ENCODE measurements at regions not wholly inside any gene's neighbourhood (a gene's known extent, or its start where the extent isn't known, plus 50 kb on each side); places are given as distances from the start of the nearest gene placed in this dataset.

DNA sequence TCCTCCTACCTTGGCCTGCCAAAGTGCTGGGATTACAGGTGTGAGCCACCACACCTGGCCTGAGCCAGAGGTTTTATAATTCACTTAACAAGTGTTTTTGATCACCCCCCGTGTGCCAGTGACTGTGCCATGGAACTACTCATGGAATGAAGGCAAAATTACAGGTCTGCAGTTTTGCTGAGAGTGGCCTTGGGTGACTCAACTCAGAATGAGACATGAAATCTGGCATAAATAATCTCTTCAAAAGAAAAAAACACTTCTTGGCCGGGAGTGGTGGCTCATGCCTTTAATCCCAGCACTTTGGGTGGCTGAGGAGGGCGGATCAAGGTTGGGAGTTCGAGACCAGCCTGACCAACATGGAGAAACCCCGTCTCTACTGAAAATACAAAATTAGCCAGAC, 166.9 kb upstream of the SALL4 start:
- no peaks in the 10 kb centered on the region for H3K36me3 Mint-ChIP-seq
- H3K4me1 ChIP-seq (ENCODE audit: control insufficient read depth in 2 of 2, insufficient read depth in 2 of 2, low read length in 2 of 2) = no peaks in the 10 kb centered on the region
- intact Hi-C loops (cut with micrococcal nuclease) = no loop called here
- H3K27ac Mint-ChIP-seq = no peak overlapping the region
- H3K36me3 ChIP-seq (ENCODE audit: control insufficient read depth in 2 of 3, insufficient read depth in 3 of 3, low read length in 3 of 3) = no peaks in the 10 kb centered on the region
- H3K4me1 Mint-ChIP-seq = no peaks in the 10 kb centered on the region
- peaks cover 0 to 3% (median 0%) of the 10 kb centered on the region in 11 donors for H3K9me3 Mint-ChIP-seq
- H3K27me3 Mint-ChIP-seq = peaks cover 0 to 10% (median 0%) of the 10 kb centered on the region in 5 donors
- H3K9me3 ChIP-seq (ENCODE audit: control insufficient read depth in 2 of 3, low read length in 3 of 3) = no peaks in the 10 kb centered on the region
- CTCF ChIA-PET = no interaction called here
- POLR2A ChIA-PET = no interaction called here
- H3K27ac ChIP-seq (ENCODE audit: low read depth, low read length) = no peak overlapping the region
- H3K4me3 Mint-ChIP-seq = no peak overlapping the region
- no peak overlapping the region for H3K4me3 ChIP-seq (ENCODE audit: low read length)
- DNase-seq (no peak), ATAC-seq (no peak)
- H3K27me3 ChIP-seq (ENCODE audit: control insufficient read depth in 2 of 2, insufficient read depth in 2 of 2, low read length in 2 of 2) = no peaks in the 10 kb centered on the region

- POLR2A ChIA-PET = no interaction called here
- CTCF ChIA-PET = no interaction called here
These were observed 165.8 kb upstream of the SALL4 start for GRCh38 chr20:51968151-51968550.

DNA sequence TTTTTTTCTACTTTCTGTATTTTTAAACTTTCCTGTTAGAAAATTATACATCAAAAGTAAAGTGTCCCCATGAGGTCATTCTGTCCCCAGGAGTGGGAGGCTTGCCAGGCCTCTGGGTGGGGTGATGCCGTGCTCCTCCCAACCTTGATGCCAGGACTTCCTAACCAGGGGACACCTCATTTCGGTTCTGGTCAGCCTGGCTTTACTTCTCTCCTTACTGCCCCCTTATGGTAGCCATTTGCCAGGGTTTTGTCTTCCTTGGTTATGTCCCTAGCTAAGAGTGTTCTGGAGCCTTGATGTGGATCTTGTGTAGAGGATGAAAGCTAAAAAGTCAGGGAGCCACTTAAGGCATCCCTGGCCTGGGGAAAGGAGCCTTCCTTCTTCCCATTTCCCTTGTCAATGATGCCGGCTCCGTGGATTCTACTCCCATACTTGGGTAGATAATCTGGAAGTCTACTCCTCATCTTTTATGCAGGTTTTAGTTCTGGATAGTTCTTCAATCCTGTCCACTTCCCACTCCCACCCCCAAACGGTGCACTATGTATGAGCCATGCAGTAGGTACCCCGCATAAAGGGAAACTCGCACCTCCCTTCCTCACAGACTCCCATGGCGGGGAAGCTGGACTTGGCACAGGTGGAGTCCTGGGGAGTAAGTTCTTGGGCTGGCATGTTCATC, 164.1 kb upstream of the SALL4 start:
- Histone ChIP-seq H3K27me3 (ENCODE audit: control insufficient read depth in 2 of 2, insufficient read depth in 2 of 2, low read length in 2 of 2) (no peaks in the 10 kb centered on the region), H3K4me3 (ENCODE audit: low read length) (no peak overlapping the region), H3K36me3 (ENCODE audit: control insufficient read depth in 2 of 3, insufficient read depth in 3 of 3, low read length in 3 of 3) (no peaks in the 10 kb centered on the region), H3K9me3 (ENCODE audit: control insufficient read depth in 2 of 3, low read length in 3 of 3) (no peaks in the 10 kb centered on the region), H3K27ac (ENCODE audit: low read depth, low read length) (no peak overlapping the region), H3K4me1 (ENCODE audit: control insufficient read depth in 2 of 2, insufficient read depth in 2 of 2, low read length in 2 of 2) (no peaks in the 10 kb centered on the region)
- ATAC-seq (no peak), DNase-seq (no peak)
- CTCF ChIA-PET = no interaction called here
- Mint-ChIP-seq H3K9me3 (no peaks in the 10 kb centered on the region), H3K27ac (no peak overlapping the region), H3K36me3 (no peaks in the 10 kb centered on the region), H3K4me3 (no peak overlapping the region), H3K4me1 (no peaks in the 10 kb centered on the region), H3K27me3 (peaks cover 0 to 26% (median 9%) of the 10 kb centered on the region in 5 donors)
- POLR2A ChIA-PET = no interaction called here
- intact Hi-C loops (cut with micrococcal nuclease) = no loop called here

More at GRCh38 chr20:51968151-51968550, 165.8 kb upstream of the SALL4 start:
- H3K27me3 ChIP-seq (ENCODE audit: control insufficient read depth in 2 of 2, insufficient read depth in 2 of 2, low read length in 2 of 2) = no peaks in the 10 kb centered on the region
- intact Hi-C loops (cut with micrococcal nuclease) = no loop called here
- H3K27ac ChIP-seq (ENCODE audit: low read depth, low read length) = no peak overlapping the region
- no peak overlapping the region for H3K4me3 ChIP-seq (ENCODE audit: low read length)
- Mint-ChIP-seq H3K27me3 (peaks cover 0 to 16% (median 0%) of the 10 kb centered on the region in 5 donors), H3K27ac (no peak overlapping the region), H3K4me3 (no peak overlapping the region), H3K9me3 (no peaks in the 10 kb centered on the region), H3K36me3 (no peaks in the 10 kb centered on the region), H3K4me1 (no peaks in the 10 kb centered on the region)
- H3K4me1 ChIP-seq (ENCODE audit: control insufficient read depth in 2 of 2, insufficient read depth in 2 of 2, low read length in 2 of 2) = no peaks in the 10 kb centered on the region
- ATAC-seq (no peak), DNase-seq (no peak)
- no peaks in the 10 kb centered on the region for H3K9me3 ChIP-seq (ENCODE audit: control insufficient read depth in 2 of 3, low read length in 3 of 3)
- H3K36me3 ChIP-seq (ENCODE audit: control insufficient read depth in 2 of 3, insufficient read depth in 3 of 3, low read length in 3 of 3) = no peaks in the 10 kb centered on the region

DNA sequence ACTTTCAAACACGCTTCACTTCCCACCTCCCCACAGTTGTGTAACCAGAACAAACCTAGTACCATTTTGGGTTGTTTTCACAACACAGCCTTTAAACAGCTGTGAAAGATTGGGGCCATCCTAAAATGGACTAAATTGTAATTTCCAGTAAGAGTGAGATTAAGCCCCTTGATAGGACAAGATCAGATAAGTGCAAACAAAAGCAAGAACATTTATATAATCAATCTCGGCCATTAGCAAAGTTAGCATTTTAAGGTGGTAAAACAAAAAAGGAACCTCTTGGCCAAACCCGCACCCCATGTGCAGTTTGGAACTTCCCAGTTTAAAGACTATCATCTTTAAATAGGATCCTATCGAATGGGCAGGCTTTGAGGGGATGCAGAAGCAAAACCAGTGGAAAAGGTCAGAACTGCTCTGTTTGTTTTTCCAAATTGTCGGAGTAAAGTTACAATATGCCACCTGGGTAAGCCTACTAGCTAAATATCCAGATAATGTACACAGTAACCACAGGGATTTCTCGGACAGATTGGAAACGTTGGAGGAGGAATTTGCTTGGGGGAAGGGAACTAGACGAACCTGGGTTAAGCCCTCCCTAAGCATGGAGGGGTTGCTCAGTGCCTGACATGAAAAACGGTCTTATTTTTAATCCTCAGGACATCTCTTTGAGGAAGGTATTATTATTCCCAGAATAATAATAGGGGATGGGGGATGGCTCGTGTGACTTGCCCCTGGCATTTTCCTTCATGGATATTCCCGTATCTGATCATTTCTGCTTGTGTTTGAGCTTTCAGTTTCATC, 159.8 kb upstream of the SALL4 start:
- no peaks in the 10 kb centered on the region for H3K36me3 ChIP-seq (ENCODE audit: control insufficient read depth in 2 of 3, insufficient read depth in 3 of 3, low read length in 3 of 3)
- no peaks in the 10 kb centered on the region for H3K4me1 ChIP-seq (ENCODE audit: control insufficient read depth in 2 of 2, insufficient read depth in 2 of 2, low read length in 2 of 2)
- no peak for ATAC-seq
- intact Hi-C loops (cut with micrococcal nuclease) = no loop called here
- H3K27me3 ChIP-seq (ENCODE audit: control insufficient read depth in 2 of 2, insufficient read depth in 2 of 2, low read length in 2 of 2) = no peaks in the 10 kb centered on the region
- Mint-ChIP-seq H3K36me3 (no peaks in the 10 kb centered on the region), H3K9me3 (no peaks in the 10 kb centered on the region), H3K27ac (no peak overlapping the region), H3K4me3 (no peak overlapping the region), H3K27me3 (peaks cover 17 to 29% (median 25%) of the 10 kb centered on the region in 5 donors), H3K4me1 (peaks cover 0 to 11% (median 5%) of the 10 kb centered on the region in 7 donors)
- no peak for DNase-seq
- no peak overlapping the region for H3K4me3 ChIP-seq (ENCODE audit: low read length)
- no peak overlapping the region for H3K27ac ChIP-seq (ENCODE audit: low read depth, low read length)
- POLR2A ChIA-PET = no interaction called here
- CTCF ChIA-PET = no interaction called here
- H3K9me3 ChIP-seq (ENCODE audit: control insufficient read depth in 2 of 3, low read length in 3 of 3) = no peaks in the 10 kb centered on the region

GRCh38 chr20:51960047-51960675, 157.8 kb upstream of the SALL4 start:
- DNase-seq (no peak), ATAC-seq (no peak)
- Mint-ChIP-seq H3K36me3 (no peaks in the 10 kb centered on the region), H3K27me3 (peaks cover 17 to 28% (median 25%) of the 10 kb centered on the region in 5 donors), H3K4me1 (peaks cover 0 to 11% (median 5%) of the 10 kb centered on the region in 7 donors), H3K9me3 (peaks cover 0 to 2% (median 0%) of the 10 kb centered on the region in 11 donors), H3K27ac (no peak overlapping the region), H3K4me3 (no peak overlapping the region)
- no peak overlapping the region for H3K4me3 ChIP-seq (ENCODE audit: low read length)
- no peaks in the 10 kb centered on the region for H3K4me1 ChIP-seq (ENCODE audit: control insufficient read depth in 2 of 2, insufficient read depth in 2 of 2, low read length in 2 of 2)
- no peaks in the 10 kb centered on the region for H3K27me3 ChIP-seq (ENCODE audit: control insufficient read depth in 2 of 2, insufficient read depth in 2 of 2, low read length in 2 of 2)
- ChIA-PET POLR2A (no interaction called here), CTCF (no interaction called here)
- H3K36me3 ChIP-seq (ENCODE audit: control insufficient read depth in 2 of 3, insufficient read depth in 3 of 3, low read length in 3 of 3) = no peaks in the 10 kb centered on the region
- H3K9me3 ChIP-seq (ENCODE audit: control insufficient read depth in 2 of 3, low read length in 3 of 3) = no peaks in the 10 kb centered on the region
- H3K27ac ChIP-seq (ENCODE audit: low read depth, low read length) = no peak overlapping the region
- intact Hi-C loops (cut with micrococcal nuclease) = no loop called here

- DNase-seq (no peak), ATAC-seq (no peak)
- H3K36me3 ChIP-seq (ENCODE audit: control insufficient read depth in 2 of 3, insufficient read depth in 3 of 3, low read length in 3 of 3) = no peaks in the 10 kb centered on the region
- POLR2A ChIA-PET = interaction anchor here (0.6 kb wide), 1 partner anchor 133 kb away, joined by 3 read pairs; no protein-coding TSS in a partner anchor
- Mint-ChIP-seq H3K9me3 (peaks cover 0 to 2% (median 0%) of the 10 kb centered on the region in 11 donors), H3K27ac (no peak overlapping the region), H3K36me3 (no peaks in the 10 kb centered on the region), H3K4me1 (peaks cover 0 to 11% (median 5%) of the 10 kb centered on the region in 7 donors), H3K27me3 (peaks cover 17 to 28% (median 25%) of the 10 kb centered on the region in 5 donors), H3K4me3 (no peak overlapping the region)
- no peaks in the 10 kb centered on the region for H3K9me3 ChIP-seq (ENCODE audit: control insufficient read depth in 2 of 3, low read length in 3 of 3)
- CTCF ChIA-PET = no interaction called here
- H3K4me1 ChIP-seq (ENCODE audit: control insufficient read depth in 2 of 2, insufficient read depth in 2 of 2, low read length in 2 of 2) = no peaks in the 10 kb centered on the region
- H3K27ac ChIP-seq (ENCODE audit: low read depth, low read length) = no peak overlapping the region
- no peak overlapping the region for H3K4me3 ChIP-seq (ENCODE audit: low read length)
- no peaks in the 10 kb centered on the region for H3K27me3 ChIP-seq (ENCODE audit: control insufficient read depth in 2 of 2, insufficient read depth in 2 of 2, low read length in 2 of 2)
- intact Hi-C loops (cut with micrococcal nuclease) = no loop called here
These were observed 156.8 kb upstream of the SALL4 start for GRCh38 chr20:51959066-51959542.
